Panc1 (cell line): ENCODE measurements at regions not wholly inside any gene's neighbourhood (a gene's known extent, or its start where the extent isn't known, plus 50 kb on each side); places are given as distances from the start of the nearest gene placed in this dataset.

Experiments used
- POLR2AphosphoS5 ChIP-seq: IDR thresholded peaks from 2 replicates; pipeline ENCODE4 v1.6.1; 2012; ENCODE audit warnings: mild to moderate bottlenecking, low read depth, low read length, moderate library complexity
- SIN3A ChIP-seq: IDR thresholded peaks from 2 replicates; pipeline ENCODE4 v1.6.1; 2012; ENCODE audit warnings: low read depth, mild to moderate bottlenecking, low read length, moderate library complexity, borderline replicate concordance; ENCODE audit not compliant: insufficient read depth
- TF ChIP-seq, protein P1 (sequence below): fragments of 450-650 bp; IDR thresholded peaks from 2 replicates; pipeline ENCODE4 v1.5.1; 2017; ENCODE audit warnings: mild to moderate bottlenecking

DNA sequence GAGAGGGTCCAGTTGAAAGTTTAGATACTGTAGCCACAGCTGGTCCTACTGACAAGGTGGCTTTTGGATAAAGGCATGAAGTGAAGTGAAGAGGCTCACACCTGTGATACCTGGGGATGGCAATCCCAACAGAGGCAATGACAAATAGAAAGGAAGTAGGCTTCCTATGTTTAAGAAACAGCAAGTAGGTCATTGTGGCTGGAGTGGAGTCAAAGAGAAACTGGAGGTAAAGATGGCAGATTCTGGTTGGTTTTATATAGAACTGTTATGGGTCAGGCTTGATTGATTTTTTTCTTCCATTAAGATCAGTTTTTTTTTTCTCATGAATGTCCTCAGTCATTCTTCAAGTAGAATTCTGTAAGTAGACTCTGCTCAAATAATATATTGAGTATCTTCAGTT, 79.5 kb downstream of the ANXA1 start:
- TF ChIP-seq, protein P1, sequence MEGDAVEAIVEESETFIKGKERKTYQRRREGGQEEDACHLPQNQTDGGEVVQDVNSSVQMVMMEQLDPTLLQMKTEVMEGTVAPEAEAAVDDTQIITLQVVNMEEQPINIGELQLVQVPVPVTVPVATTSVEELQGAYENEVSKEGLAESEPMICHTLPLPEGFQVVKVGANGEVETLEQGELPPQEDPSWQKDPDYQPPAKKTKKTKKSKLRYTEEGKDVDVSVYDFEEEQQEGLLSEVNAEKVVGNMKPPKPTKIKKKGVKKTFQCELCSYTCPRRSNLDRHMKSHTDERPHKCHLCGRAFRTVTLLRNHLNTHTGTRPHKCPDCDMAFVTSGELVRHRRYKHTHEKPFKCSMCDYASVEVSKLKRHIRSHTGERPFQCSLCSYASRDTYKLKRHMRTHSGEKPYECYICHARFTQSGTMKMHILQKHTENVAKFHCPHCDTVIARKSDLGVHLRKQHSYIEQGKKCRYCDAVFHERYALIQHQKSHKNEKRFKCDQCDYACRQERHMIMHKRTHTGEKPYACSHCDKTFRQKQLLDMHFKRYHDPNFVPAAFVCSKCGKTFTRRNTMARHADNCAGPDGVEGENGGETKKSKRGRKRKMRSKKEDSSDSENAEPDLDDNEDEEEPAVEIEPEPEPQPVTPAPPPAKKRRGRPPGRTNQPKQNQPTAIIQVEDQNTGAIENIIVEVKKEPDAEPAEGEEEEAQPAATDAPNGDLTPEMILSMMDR, result no peak
- no peak for TF ChIP-seq SIN3A
- TF ChIP-seq POLR2AphosphoS5, result no peak
